WTC11 (cell line): ENCODE measurements at regions not wholly inside any gene's neighbourhood (a gene's known extent, or its start where the extent isn't known, plus 50 kb on each side); places are given as distances from the start of the nearest gene placed in this dataset.

Experiments
- ATAC-seq: fragments of 200-7000 bp; cut with Tn5 transposase; 2 replicates; pipeline ENCODE4 v1.10.0; 2021; ENCODE audit warnings: mild to moderate bottlenecking, moderate library complexity
- CTCF ChIA-PET: fragments of 300-600 bp; sonication (Branson Sonifier 250); formaldehyde crosslinking; loops from one replicate; lab custom pipeline; 2021; ENCODE audit warnings: antibody characterized with exemption; lab: Charles Lee
- POLR2A ChIA-PET: fragments of 350-600 bp; sonication (Branson Sonifier 250); formaldehyde crosslinking; loops from one replicate; lab custom pipeline; 2021; ENCODE audit warnings: antibody characterized with exemption; lab: Charles Lee
- DNase-seq: peaks from one replicate; pipeline ENCODE4 v3.0.0; 2021; ENCODE audit warnings: low spot score
- H3K27ac Mint-ChIP-seq: 2 replicates; pipeline ENCODE4 v1.8.0; 2021; ENCODE audit warnings: mixed read lengths
- H3K27me3 Mint-ChIP-seq: 2 replicates; pipeline ENCODE4 v1.8.0; 2021; ENCODE audit warnings: low read depth, mild to moderate bottlenecking, moderate library complexity, mixed read lengths
- H3K36me3 Mint-ChIP-seq: 2 replicates; pipeline ENCODE4 v1.8.0; 2021; ENCODE audit warnings: mixed read lengths
- H3K4me1 Mint-ChIP-seq: 2 replicates; pipeline ENCODE4 v1.8.0; 2022; ENCODE audit warnings: mixed read lengths
- H3K4me3 Mint-ChIP-seq: 2 replicates; pipeline ENCODE4 v1.8.0; 2021; ENCODE audit warnings: mild to moderate bottlenecking, moderate library complexity, mixed read lengths
- H3K9me3 Mint-ChIP-seq: 2 replicates; pipeline ENCODE4 v1.8.0; 2021; ENCODE audit warnings: mixed read lengths
- ATF1 ChIP-seq: sonication (generic); formaldehyde crosslinking; IDR thresholded peaks from 2 replicates; pipeline ENCODE4 v1.8.1; 2023; ENCODE audit warnings: mild to moderate bottlenecking, moderate library complexity, missing genetic modification reagents
- E2F1 ChIP-seq: sonication (generic); formaldehyde crosslinking; IDR thresholded peaks from 2 replicates; pipeline ENCODE4 v1.8.0; 2022; ENCODE audit warnings: mild to moderate bottlenecking, missing genetic modification reagents
- E2F5 ChIP-seq: sonication (generic); formaldehyde crosslinking; IDR thresholded peaks from 2 replicates; pipeline ENCODE4 v1.8.1; 2022; ENCODE audit warnings: mild to moderate bottlenecking, moderate library complexity, missing genetic modification reagents
- GRHL2 ChIP-seq: fragments of 250-450 bp; sonication (Bioruptor Pico); IDR thresholded peaks from 2 replicates; pipeline ENCODE4 v1.8.0; 2022; ENCODE audit warnings: mild to moderate bottlenecking, moderate library complexity; ENCODE audit not compliant: insufficient replicate concordance, severe bottlenecking
- JUN ChIP-seq: sonication (generic); formaldehyde crosslinking; IDR thresholded peaks from 2 replicates; pipeline ENCODE4 v1.8.0; 2023; ENCODE audit warnings: mild to moderate bottlenecking, missing genetic modification reagents
- KAT7 ChIP-seq: sonication (generic); formaldehyde crosslinking; IDR thresholded peaks from 2 replicates; pipeline ENCODE4 v1.8.1; 2023; ENCODE audit warnings: missing genetic modification reagents, mild to moderate bottlenecking, borderline replicate concordance
- MYBL2 ChIP-seq: sonication (generic); formaldehyde crosslinking; IDR thresholded peaks from 2 replicates; pipeline ENCODE4 v1.8.1; 2023; ENCODE audit warnings: mild to moderate bottlenecking, moderate library complexity, missing genetic modification reagents
- NR3C1 ChIP-seq: sonication (generic); formaldehyde crosslinking; conservative IDR thresholded peaks from 2 replicates; pipeline ENCODE4 v1.8.1; 2023; ENCODE audit warnings: low read depth, mild to moderate bottlenecking, missing genetic modification reagents
- SMAD3 ChIP-seq: sonication (generic); formaldehyde crosslinking; IDR thresholded peaks from 2 replicates; pipeline ENCODE4 v1.8.0; 2022; ENCODE audit warnings: missing genetic modification reagents, mild to moderate bottlenecking, borderline replicate concordance
- SP1 ChIP-seq: sonication (generic); formaldehyde crosslinking; conservative IDR thresholded peaks from 2 replicates; pipeline ENCODE4 v1.8.1; 2022; ENCODE audit warnings: missing genetic modification reagents
- STAT6 ChIP-seq: sonication (generic); formaldehyde crosslinking; conservative IDR thresholded peaks from 2 replicates; pipeline ENCODE4 v1.8.1; 2023; ENCODE audit warnings: mild to moderate bottlenecking, low read depth, missing genetic modification reagents, moderate library complexity
- ZNF396 ChIP-seq: fragments of 250-450 bp; sonication (Bioruptor Pico); IDR thresholded peaks from 2 replicates; pipeline ENCODE4 v1.8.0; 2021; ENCODE audit warnings: mild to moderate bottlenecking, moderate library complexity, borderline replicate concordance
- ZNF671 ChIP-seq: fragments of 250-450 bp; sonication (Bioruptor Pico); IDR thresholded peaks from 2 replicates; pipeline ENCODE4 v1.8.0; 2021; ENCODE audit warnings: mild to moderate bottlenecking
- ZSCAN18 ChIP-seq: fragments of 250-450 bp; sonication (Bioruptor Pico); IDR thresholded peaks from 2 replicates; pipeline ENCODE4 v2.1.2; 2022; ENCODE audit warnings: mild to moderate bottlenecking, moderate library complexity
- TF ChIP-seq, protein P1 (sequence below): sonication (generic); formaldehyde crosslinking; IDR thresholded peaks from 2 replicates; pipeline ENCODE4 v1.8.0; 2023; ENCODE audit warnings: missing genetic modification reagents, mild to moderate bottlenecking, borderline replicate concordance
- TF ChIP-seq, protein P2 (sequence below): fragments of 250-450 bp; sonication (Bioruptor Pico); IDR thresholded peaks from 2 replicates; pipeline ENCODE4 v1.9.0; 2021; ENCODE audit warnings: mild to moderate bottlenecking
- TF ChIP-seq, protein P3 (sequence below): sonication (generic); formaldehyde crosslinking; IDR thresholded peaks from 2 replicates; pipeline ENCODE4 v1.8.1; 2022; ENCODE audit warnings: mild to moderate bottlenecking, missing genetic modification reagents, moderate library complexity, borderline replicate concordance

GRCh38 chr2:196481324-196481697, 158.2 kb upstream of the CCDC150 start:
- Mint-ChIP-seq H3K4me1 (0 out of 2 replicates have a peak, but pooled peaks cover 3% of the 10 kb centered on the region), H3K4me3 (no peak overlapping the region), H3K36me3 (no peaks in the 10 kb centered on the region), H3K9me3 (no peaks in the 10 kb centered on the region), H3K27ac (no peak overlapping the region), H3K27me3 (no peaks in the 10 kb centered on the region)
- ChIA-PET CTCF (no interaction called here), POLR2A (interaction anchor here (0.6 kb wide), 1 partner anchor 729 kb away, joined by 4 read pairs; no protein-coding TSS in a partner anchor)
- ATAC-seq (no peak), DNase-seq (no peak)
- no peak for TF ChIP-seq GRHL2 (CRISPR knock-in tag)
- no peak for TF ChIP-seq ZNF396 (CRISPR knock-in tag)
- TF ChIP-seq ATF1 (CRISPR knock-in tag), result no peak
- no peak for TF ChIP-seq E2F1 (CRISPR knock-in tag)
- TF ChIP-seq, protein P1, sequence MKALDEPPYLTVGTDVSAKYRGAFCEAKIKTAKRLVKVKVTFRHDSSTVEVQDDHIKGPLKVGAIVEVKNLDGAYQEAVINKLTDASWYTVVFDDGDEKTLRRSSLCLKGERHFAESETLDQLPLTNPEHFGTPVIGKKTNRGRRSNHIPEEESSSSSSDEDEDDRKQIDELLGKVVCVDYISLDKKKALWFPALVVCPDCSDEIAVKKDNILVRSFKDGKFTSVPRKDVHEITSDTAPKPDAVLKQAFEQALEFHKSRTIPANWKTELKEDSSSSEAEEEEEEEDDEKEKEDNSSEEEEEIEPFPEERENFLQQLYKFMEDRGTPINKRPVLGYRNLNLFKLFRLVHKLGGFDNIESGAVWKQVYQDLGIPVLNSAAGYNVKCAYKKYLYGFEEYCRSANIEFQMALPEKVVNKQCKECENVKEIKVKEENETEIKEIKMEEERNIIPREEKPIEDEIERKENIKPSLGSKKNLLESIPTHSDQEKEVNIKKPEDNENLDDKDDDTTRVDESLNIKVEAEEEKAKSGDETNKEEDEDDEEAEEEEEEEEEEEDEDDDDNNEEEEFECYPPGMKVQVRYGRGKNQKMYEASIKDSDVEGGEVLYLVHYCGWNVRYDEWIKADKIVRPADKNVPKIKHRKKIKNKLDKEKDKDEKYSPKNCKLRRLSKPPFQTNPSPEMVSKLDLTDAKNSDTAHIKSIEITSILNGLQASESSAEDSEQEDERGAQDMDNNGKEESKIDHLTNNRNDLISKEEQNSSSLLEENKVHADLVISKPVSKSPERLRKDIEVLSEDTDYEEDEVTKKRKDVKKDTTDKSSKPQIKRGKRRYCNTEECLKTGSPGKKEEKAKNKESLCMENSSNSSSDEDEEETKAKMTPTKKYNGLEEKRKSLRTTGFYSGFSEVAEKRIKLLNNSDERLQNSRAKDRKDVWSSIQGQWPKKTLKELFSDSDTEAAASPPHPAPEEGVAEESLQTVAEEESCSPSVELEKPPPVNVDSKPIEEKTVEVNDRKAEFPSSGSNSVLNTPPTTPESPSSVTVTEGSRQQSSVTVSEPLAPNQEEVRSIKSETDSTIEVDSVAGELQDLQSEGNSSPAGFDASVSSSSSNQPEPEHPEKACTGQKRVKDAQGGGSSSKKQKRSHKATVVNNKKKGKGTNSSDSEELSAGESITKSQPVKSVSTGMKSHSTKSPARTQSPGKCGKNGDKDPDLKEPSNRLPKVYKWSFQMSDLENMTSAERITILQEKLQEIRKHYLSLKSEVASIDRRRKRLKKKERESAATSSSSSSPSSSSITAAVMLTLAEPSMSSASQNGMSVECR (CRISPR knock-in tag), result no peak
- no peak for TF ChIP-seq E2F5 (CRISPR knock-in tag)
- TF ChIP-seq SMAD3, result no peak
- no peak for TF ChIP-seq SP1 (CRISPR knock-in tag)
- TF ChIP-seq, protein P2, sequence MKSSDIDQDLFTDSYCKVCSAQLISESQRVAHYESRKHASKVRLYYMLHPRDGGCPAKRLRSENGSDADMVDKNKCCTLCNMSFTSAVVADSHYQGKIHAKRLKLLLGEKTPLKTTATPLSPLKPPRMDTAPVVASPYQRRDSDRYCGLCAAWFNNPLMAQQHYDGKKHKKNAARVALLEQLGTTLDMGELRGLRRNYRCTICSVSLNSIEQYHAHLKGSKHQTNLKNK (CRISPR knock-in tag), result no peak

- ATAC-seq, result peak; percentile 56
- H3K36me3 Mint-ChIP-seq, result no peaks in the 10 kb centered on the region
- H3K27me3 Mint-ChIP-seq, result no peaks in the 10 kb centered on the region
- POLR2A ChIA-PET, result interaction anchor here (0.6 kb wide), 1 partner anchor 78 kb away, joined by 3 read pairs; no protein-coding TSS in a partner anchor
- CTCF ChIA-PET, result no interaction called here
- no peak overlapping the region for H3K4me3 Mint-ChIP-seq
- DNase-seq, result peak; percentile 17
- 0 out of 2 replicates have a peak, but pooled peaks cover 3% of the 10 kb centered on the region for H3K4me1 Mint-ChIP-seq
- no peak overlapping the region for H3K27ac Mint-ChIP-seq
- H3K9me3 Mint-ChIP-seq, result no peaks in the 10 kb centered on the region
- TF ChIP-seq ATF1 (CRISPR knock-in tag), result no peak
- no peak for TF ChIP-seq STAT6 (CRISPR knock-in tag)
- no peak for TF ChIP-seq SMAD3
- TF ChIP-seq ZSCAN18 (CRISPR knock-in tag), result no peak
- TF ChIP-seq NR3C1 (CRISPR knock-in tag), result no peak
- TF ChIP-seq JUN (CRISPR knock-in tag), result no peak
- TF ChIP-seq, protein P2 (CRISPR knock-in tag), result no peak
- TF ChIP-seq, protein P3, sequence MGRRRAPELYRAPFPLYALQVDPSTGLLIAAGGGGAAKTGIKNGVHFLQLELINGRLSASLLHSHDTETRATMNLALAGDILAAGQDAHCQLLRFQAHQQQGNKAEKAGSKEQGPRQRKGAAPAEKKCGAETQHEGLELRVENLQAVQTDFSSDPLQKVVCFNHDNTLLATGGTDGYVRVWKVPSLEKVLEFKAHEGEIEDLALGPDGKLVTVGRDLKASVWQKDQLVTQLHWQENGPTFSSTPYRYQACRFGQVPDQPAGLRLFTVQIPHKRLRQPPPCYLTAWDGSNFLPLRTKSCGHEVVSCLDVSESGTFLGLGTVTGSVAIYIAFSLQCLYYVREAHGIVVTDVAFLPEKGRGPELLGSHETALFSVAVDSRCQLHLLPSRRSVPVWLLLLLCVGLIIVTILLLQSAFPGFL, result no peak
- no peak for TF ChIP-seq KAT7
- TF ChIP-seq ZNF671 (CRISPR knock-in tag), result no peak
- TF ChIP-seq MYBL2, result no peak
Observed at GRCh38 chr2:196482119-196483065, 157.1 kb upstream of the CCDC150 start.
